Mesenchymal stem cell (in vitro differentiated cells and primary cell): ENCODE measurements at regions not wholly inside any gene's neighbourhood (a gene's known extent, or its start where the extent isn't known, plus 50 kb on each side); places are given as distances from the start of the nearest gene placed in this dataset.

Source experiments
- DNase-seq: peaks from one replicate; pipeline ENCODE4 v3.0.0-alpha.2; 2013
- H2AFZ ChIP-seq: one replicate; pipeline ENCODE4 v1.6.1; 2013; ENCODE audit warnings: low read depth, mild to moderate bottlenecking, control low read depth, inconsistent platforms, low read length, moderate library complexity
- H2AK5ac ChIP-seq: 2 replicates; pipeline ENCODE4 v1.6.1; 2013; ENCODE audit warnings: low read length, moderate library complexity, mild to moderate bottlenecking, inconsistent platforms; ENCODE audit not compliant: severe bottlenecking
- H2BK120ac ChIP-seq: one replicate; pipeline ENCODE4 v1.6.1; 2013; ENCODE audit warnings: low read depth, mild to moderate bottlenecking, inconsistent platforms, low read length, moderate library complexity
- H2BK12ac ChIP-seq, 2 experiments: one replicate each; pipeline ENCODE4 v1.6.1; 2013; ENCODE audit warnings: inconsistent platforms in 2 of 2, low read length in 2 of 2, mild to moderate bottlenecking in 2 of 2, moderate library complexity in 2 of 2, control low read depth in 1 of 2
- H2BK15ac ChIP-seq: one replicate; pipeline ENCODE4 v1.6.1; 2013; ENCODE audit warnings: mild to moderate bottlenecking, low read depth, inconsistent platforms; ENCODE audit not compliant: poor library complexity, severe bottlenecking
- H2BK5ac ChIP-seq: 2 replicates; pipeline ENCODE4 v1.6.1; 2013; ENCODE audit warnings: low read depth, mild to moderate bottlenecking, low read length, control low read depth, inconsistent platforms; ENCODE audit not compliant: poor library complexity, severe bottlenecking
- H3K14ac ChIP-seq, 2 experiments: one replicate each; pipeline ENCODE4 v1.6.1; 2013; ENCODE audit warnings: inconsistent platforms in 2 of 2, low read length in 2 of 2, control low read depth in 1 of 2, mild to moderate bottlenecking in 1 of 2, moderate library complexity in 1 of 2
- H3K18ac ChIP-seq, 2 experiments: one replicate each; pipeline ENCODE4 v1.6.1; 2013; ENCODE audit warnings: inconsistent platforms in 2 of 2, low read length in 2 of 2, control low read depth in 1 of 2, low read depth in 1 of 2, mild to moderate bottlenecking in 1 of 2
- H3K23ac ChIP-seq, 2 experiments: one replicate each; pipeline ENCODE4 v1.6.1; 2013; ENCODE audit warnings: inconsistent platforms in 2 of 2, low read length in 2 of 2, mild to moderate bottlenecking in 2 of 2, moderate library complexity in 2 of 2, control low read depth in 1 of 2
- H3K27ac ChIP-seq: 2 replicates; pipeline ENCODE4 v1.5.1; 2013; ENCODE audit warnings: mild to moderate bottlenecking, moderate library complexity, low read length, control low read depth, inconsistent platforms; ENCODE audit not compliant: poor library complexity, severe bottlenecking
- H3K27me3 ChIP-seq, 2 experiments: 2 replicates each; pipeline versions ENCODE4 v1.6.1 to v1.7.0; 2013; ENCODE audit warnings: low read length in 2 of 2, mild to moderate bottlenecking in 2 of 2, moderate library complexity in 2 of 2, control low read depth in 1 of 2, inconsistent platforms in 1 of 2; ENCODE audit not compliant: control insufficient read depth in 1 of 2, insufficient read depth in 1 of 2
- H3K36me3 ChIP-seq, 2 experiments: 2 replicates each; pipeline versions ENCODE4 v1.6.1 to v1.7.0; 2013; ENCODE audit warnings: low read length in 2 of 2, control low read depth in 1 of 2, inconsistent platforms in 1 of 2, low read depth in 1 of 2, mild to moderate bottlenecking in 1 of 2; ENCODE audit not compliant: insufficient read depth in 2 of 2, control insufficient read depth in 1 of 2
- H3K4ac ChIP-seq, 2 experiments: one replicate each; pipeline ENCODE4 v1.6.1; 2013; ENCODE audit warnings: inconsistent platforms in 2 of 2, low read length in 2 of 2, mild to moderate bottlenecking in 2 of 2, moderate library complexity in 2 of 2, control low read depth in 1 of 2, low read depth in 1 of 2
- H3K4me1 ChIP-seq: 2 replicates; pipeline ENCODE4 v1.6.1; 2013; ENCODE audit warnings: low read depth, low read length, control low read depth; ENCODE audit not compliant: control insufficient read depth, insufficient read depth
- H3K4me2 ChIP-seq: 2 replicates; pipeline ENCODE4 v1.6.1; 2013; ENCODE audit warnings: low read length, mild to moderate bottlenecking, inconsistent platforms; ENCODE audit not compliant: poor library complexity, severe bottlenecking
- H3K4me3 ChIP-seq, 2 experiments: 2 replicates each; pipeline versions ENCODE4 v1.5.1 to v1.7.0; 2013; ENCODE audit warnings: low read length in 2 of 2, mild to moderate bottlenecking in 2 of 2, control low read depth in 1 of 2, low read depth in 1 of 2; ENCODE audit not compliant: insufficient read depth in 1 of 2
- H3K79me1 ChIP-seq: replicated peaks from 2 replicates; pipeline ENCODE4 v1.6.1; 2013; ENCODE audit warnings: mild to moderate bottlenecking, control low read depth, low read length, inconsistent platforms; ENCODE audit not compliant: poor library complexity, severe bottlenecking
- H3K9ac ChIP-seq: 2 replicates; pipeline ENCODE4 v1.7.0; 2013; ENCODE audit warnings: mild to moderate bottlenecking, low read length, moderate library complexity
- H3K9me3 ChIP-seq: 2 replicates; pipeline ENCODE4 v1.7.0; 2013; ENCODE audit warnings: mild to moderate bottlenecking, low read length; ENCODE audit not compliant: control insufficient read depth
- H4K8ac ChIP-seq: one replicate; pipeline ENCODE4 v1.6.1; 2013; ENCODE audit warnings: inconsistent platforms, mild to moderate bottlenecking, low read length, moderate library complexity
- H4K91ac ChIP-seq: one replicate; pipeline ENCODE4 v1.6.1; 2013; ENCODE audit warnings: mild to moderate bottlenecking, low read length, inconsistent platforms
- WGBS: methylation state at CpG from one replicate; pipeline ENCODE4 v1.1.7; 2013; ENCODE audit warnings: mixed read lengths; 5-methylcytosine and 5-hydroxymethylcytosine counted together

- H2BK120ac ChIP-seq, result no peak overlapping the region
- no peak overlapping the region for H3K9ac ChIP-seq
- H3K27ac ChIP-seq, result no peak overlapping the region
- H3K18ac ChIP-seq, result no peak overlapping the region
- no peak overlapping the region for H2AK5ac ChIP-seq
- H3K79me1 ChIP-seq, result no peaks in the 10 kb centered on the region
- H3K4ac ChIP-seq, result no peak overlapping the region
- peaks cover 0 to 13% of the 10 kb centered on the region in 2 experiments for H3K27me3 ChIP-seq
- no peak overlapping the region for H3K23ac ChIP-seq
- H2AFZ ChIP-seq, result no peak overlapping the region
- no peak overlapping the region for H2BK15ac ChIP-seq
- H3K14ac ChIP-seq, result no peak overlapping the region
- H4K91ac ChIP-seq, result no peak overlapping the region
- no peaks in the 10 kb centered on the region for H3K36me3 ChIP-seq
- no peak for DNase-seq
- no peak overlapping the region for H3K4me3 ChIP-seq
- H2BK5ac ChIP-seq, result no peak overlapping the region
- peaks cover 4% of the 10 kb centered on the region for H3K9me3 ChIP-seq
- no peak overlapping the region for H3K4me2 ChIP-seq
- H3K4me1 ChIP-seq, result no peaks in the 10 kb centered on the region
- no peak overlapping the region for H4K8ac ChIP-seq
- no peak overlapping the region for H2BK12ac ChIP-seq
- 74% methylated on average over 6 of the region's 6 CpGs for WGBS
Measured at GRCh38 chr14:96702831-96703230, 94.4 kb upstream of the VRK1 start.

DNA sequence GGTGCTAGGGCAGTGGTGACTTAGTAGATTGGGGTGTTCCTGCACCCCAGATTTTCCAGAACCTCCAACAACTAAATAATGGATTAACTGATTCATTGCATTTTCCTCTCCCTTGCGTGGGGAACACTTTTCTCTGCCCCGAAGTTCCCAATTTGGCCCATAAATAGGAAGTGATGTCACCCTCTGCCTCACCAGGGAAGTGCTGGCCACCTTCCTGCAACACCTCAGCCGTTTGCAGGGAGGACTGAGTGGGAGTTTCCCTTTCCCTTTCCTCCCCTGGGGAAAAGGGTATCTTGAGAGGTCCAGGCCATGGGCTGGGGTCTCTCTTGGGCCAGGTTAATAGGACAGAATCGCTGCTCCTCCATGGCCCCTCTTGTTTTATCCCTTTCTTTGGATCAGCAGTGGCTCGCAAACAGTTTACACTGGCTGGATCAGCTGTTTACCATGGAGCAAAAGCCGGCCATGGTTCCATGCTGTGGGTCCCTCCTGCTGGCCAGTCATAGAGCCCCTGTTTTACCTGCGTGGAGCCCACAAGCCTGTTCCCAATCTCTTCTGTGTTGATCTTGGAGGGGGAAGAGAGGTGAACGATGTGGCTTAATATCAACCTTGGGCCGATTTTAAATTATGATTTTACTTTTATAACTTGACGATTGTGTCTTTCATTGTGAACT is 91.6 kb upstream of the VRK1 start:
- H3K14ac ChIP-seq, result no peak overlapping the region
- H2AFZ ChIP-seq, result no peak overlapping the region
- H3K18ac ChIP-seq, result no peak overlapping the region
- H2BK5ac ChIP-seq, result no peak overlapping the region
- no peak overlapping the region for H3K4me2 ChIP-seq
- H4K91ac ChIP-seq, result no peak overlapping the region
- H3K79me1 ChIP-seq, result no peaks in the 10 kb centered on the region
- H3K27ac ChIP-seq, result no peak overlapping the region
- H3K4me1 ChIP-seq, result no peaks in the 10 kb centered on the region
- no peak overlapping the region for H2BK12ac ChIP-seq
- DNase-seq, result no peak
- H2BK15ac ChIP-seq, result no peak overlapping the region
- no peak overlapping the region for H3K4ac ChIP-seq
- no peak overlapping the region for H4K8ac ChIP-seq
- H3K27me3 ChIP-seq, result peaks cover 0 to 15% of the 10 kb centered on the region in 2 experiments
- H3K23ac ChIP-seq, result no peak overlapping the region
- 65% methylated on average over 10 of the region's 10 CpGs for WGBS
- H3K4me3 ChIP-seq, result no peak overlapping the region
- no peak overlapping the region for H2BK120ac ChIP-seq
- H3K36me3 ChIP-seq, result no peaks in the 10 kb centered on the region
- no peak overlapping the region for H2AK5ac ChIP-seq
- H3K9ac ChIP-seq, result no peak overlapping the region
- H3K9me3 ChIP-seq, result no peaks in the 10 kb centered on the region

- Histone ChIP-seq H4K91ac (no peak overlapping the region), H3K4me3 (no peak overlapping the region), H3K27ac (no peak overlapping the region), H3K18ac (no peak overlapping the region), H2BK5ac (no peak overlapping the region), H3K27me3 (peaks cover 0 to 20% of the 10 kb centered on the region in 2 experiments), H3K9ac (no peak overlapping the region), H3K4ac (no peak overlapping the region), H2AK5ac (no peak overlapping the region), H3K79me1 (no peaks in the 10 kb centered on the region), H3K14ac (no peak overlapping the region), H2AFZ (no peak overlapping the region), H4K8ac (no peak overlapping the region), H3K36me3 (no peaks in the 10 kb centered on the region), H2BK15ac (no peak overlapping the region), H3K23ac (no peak overlapping the region), H3K4me2 (no peak overlapping the region), H2BK12ac (no peak overlapping the region), H3K4me1 (no peaks in the 10 kb centered on the region), H3K9me3 (no peaks in the 10 kb centered on the region), H2BK120ac (no peak overlapping the region)
- 73% methylated on average over 4 of the region's 4 CpGs for WGBS
- DNase-seq, result no peak
Measured at GRCh38 chr14:96706893-96707292, 90.3 kb upstream of the VRK1 start.

- Histone ChIP-seq H2AFZ (no peak overlapping the region), H3K4me3 (no peak overlapping the region), H3K4ac (no peak overlapping the region), H3K23ac (no peak overlapping the region), H3K79me1 (no peaks in the 10 kb centered on the region), H3K4me1 (no peaks in the 10 kb centered on the region), H2BK5ac (no peak overlapping the region), H3K14ac (no peak overlapping the region), H3K4me2 (no peak overlapping the region), H3K18ac (no peak overlapping the region), H3K9ac (no peak overlapping the region), H2BK120ac (no peak overlapping the region), H3K27ac (no peak overlapping the region), H2BK12ac (no peak overlapping the region), H3K27me3 (peaks cover 0 to 34% of the 10 kb centered on the region in 2 experiments), H2AK5ac (no peak overlapping the region), H2BK15ac (no peak overlapping the region), H3K36me3 (no peaks in the 10 kb centered on the region), H4K91ac (no peak overlapping the region), H3K9me3 (no peaks in the 10 kb centered on the region), H4K8ac (no peak overlapping the region)
- no peak for DNase-seq
- 80% methylated on average over 11 of the region's 11 CpGs for WGBS
Measured at GRCh38 chr14:96710060-96710666, 87.0 kb upstream of the VRK1 start.
